Posterior cingulate gyrus (tissue), 11 donors: ENCODE measurements at regions not wholly inside any gene's neighbourhood (a gene's known extent, or its start where the extent isn't known, plus 50 kb on each side); places are given as distances from the start of the nearest gene placed in this dataset.
"Not testable (repeated sequence)": the region's sequence is repeated elsewhere in the genome, so short reads cannot be mapped to it uniquely, and the experiment has no call there.

Source experiments
- DNase-seq, 10 donors: peaks; one replicate each; pipeline versions ENCODE4 v3.0.0 to v3.0.0-alpha.2; 2020 to 2021; ENCODE audit warnings: mixed read lengths in 3 of 10
- intact Hi-C: fragments of 100-400 bp; cut with DNase I; formaldehyde crosslinking; loops from one replicate; pipeline ENCODE4 v1.15.1; 2023

DNA sequence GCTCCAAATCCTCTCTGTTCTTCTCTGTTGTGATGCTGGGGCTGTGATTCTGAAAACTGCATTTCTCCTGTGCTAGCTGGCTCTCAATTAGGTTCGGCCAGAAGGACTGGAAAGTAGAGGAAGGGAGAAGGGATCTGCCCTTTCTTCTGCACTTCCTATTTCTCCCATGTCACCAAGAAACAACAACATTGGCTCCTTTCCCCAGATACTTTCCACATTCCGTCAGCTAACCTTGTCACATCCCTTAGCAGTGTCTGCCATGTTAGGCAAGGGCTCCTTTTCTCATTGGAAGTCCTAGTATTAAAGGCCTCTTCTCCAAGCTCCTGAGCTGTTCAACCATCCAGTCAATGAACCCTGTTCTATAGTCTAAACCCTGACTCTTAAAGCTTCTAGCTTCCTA, 171.1 kb downstream of the ZNF621 start:
- intact Hi-C loops = loop anchor here (10.0 kb wide), 1 partner anchor 111 kb away; no protein-coding TSS in a partner anchor
- DNase-seq = no peak

DNA sequence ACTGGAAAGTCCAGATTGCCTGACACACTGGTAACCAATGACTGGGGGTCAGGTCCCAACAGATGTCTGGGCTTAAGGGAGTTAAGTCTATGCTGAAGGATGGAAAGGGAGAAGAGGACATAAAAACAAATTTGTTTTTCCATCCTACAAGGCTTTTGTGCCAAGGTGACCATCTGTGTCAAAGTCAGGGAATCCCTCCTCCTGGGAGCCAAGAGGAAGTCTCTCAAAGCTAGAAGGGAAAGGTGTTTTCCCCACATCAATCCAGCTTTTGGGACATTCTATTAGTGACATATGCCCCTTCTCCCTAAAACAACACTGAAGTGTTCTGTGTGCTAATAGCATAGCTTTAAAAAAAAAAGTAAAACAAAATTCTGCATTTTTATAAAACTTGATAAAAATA, 173.9 kb downstream of the ZNF621 start:
- DNase-seq = not testable (repeated sequence)
- intact Hi-C loops = loop anchor here (10.0 kb wide), 1 partner anchor 114 kb away; no protein-coding TSS in a partner anchor

DNA sequence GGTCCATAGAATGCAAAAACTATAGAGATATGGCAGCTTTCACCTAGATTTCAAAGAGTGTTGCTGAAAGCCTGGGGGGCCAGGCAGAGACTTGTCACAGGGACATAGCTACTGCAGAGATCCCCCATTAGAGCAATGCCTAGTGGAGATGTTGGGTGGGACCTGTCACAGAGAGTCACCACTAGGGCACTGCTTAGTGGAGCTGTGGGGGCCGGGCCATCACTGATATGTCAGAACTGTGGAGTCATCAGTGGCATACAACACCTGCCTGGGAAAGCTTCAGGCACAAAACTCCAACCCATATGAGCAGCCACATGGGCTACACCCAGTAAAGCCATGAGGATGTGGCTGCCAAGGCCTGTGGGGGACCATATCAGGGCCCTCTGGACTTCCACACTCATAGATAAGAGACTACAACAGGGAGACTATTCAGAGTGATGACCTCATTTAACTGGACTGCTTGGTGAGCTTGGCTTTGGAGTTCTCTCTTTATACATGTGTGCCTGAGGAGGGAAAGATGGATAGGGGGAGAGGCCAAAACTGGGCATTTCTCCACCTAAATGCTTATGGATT, 176.3 kb downstream of the ZNF621 start:
- intact Hi-C loops = no loop called here
- no peak for DNase-seq

DNA sequence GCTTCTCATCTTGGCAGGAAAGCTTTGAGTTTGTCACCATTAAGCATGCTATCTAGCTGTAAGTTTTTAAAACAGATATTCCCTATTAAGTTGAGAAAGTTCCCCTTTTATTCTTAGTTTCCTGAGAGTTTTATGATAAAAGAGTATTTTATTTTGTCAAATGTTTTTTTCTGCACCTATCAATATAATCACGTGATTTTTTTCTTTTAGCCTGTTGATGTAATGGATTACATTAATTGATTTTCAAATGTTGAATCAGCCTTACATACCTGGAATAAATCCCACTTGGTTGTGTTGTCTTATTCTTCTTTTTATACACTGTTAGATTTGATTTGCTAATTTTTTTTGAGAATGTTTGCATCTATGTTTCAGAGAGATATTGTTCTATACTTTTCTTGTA, 179.5 kb downstream of the ZNF621 start:
- no peak for DNase-seq
- intact Hi-C loops = no loop called here

DNA sequence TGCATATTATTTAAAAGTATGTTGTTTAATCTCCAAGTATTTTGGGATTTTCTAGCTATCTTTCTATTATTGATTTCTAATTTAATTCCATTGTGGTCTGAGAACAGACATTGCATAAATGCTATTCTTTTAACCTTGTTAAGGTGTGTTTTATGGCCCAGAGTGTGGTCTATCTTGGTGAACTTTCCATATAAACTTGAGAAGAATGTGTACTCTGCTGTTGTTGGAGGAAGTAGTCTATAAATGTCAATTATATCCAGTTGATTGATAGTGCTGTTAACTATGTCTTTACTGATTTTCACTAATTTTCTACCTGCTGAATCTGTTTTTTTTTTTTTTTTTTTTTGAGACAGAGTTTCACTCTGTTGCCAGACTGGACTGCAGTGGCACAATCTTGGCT, 180.9 kb downstream of the ZNF621 start:
- intact Hi-C loops = no loop called here
- no peak for DNase-seq

DNA sequence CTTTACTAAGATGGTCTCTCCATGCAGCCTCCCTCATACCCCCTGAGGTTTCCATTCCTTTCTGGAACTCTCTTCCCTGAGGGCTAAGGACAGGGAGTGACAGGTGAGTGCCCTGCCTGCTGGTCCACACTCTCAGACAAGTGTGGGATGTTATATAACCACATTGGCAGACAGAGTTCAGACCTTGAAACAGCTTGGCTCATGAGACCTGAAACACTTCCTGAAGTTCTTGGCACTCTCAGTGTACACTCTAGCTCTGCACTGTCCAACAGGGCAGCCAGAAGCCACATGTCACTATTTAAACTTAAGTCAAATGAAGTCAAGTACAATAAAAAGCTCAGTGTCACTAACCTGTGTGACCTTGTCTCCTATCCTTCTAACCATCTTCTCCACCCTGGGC, 188.5 kb downstream of the ZNF621 start:
- DNase-seq = no peak
- intact Hi-C loops = no loop called here

DNA sequence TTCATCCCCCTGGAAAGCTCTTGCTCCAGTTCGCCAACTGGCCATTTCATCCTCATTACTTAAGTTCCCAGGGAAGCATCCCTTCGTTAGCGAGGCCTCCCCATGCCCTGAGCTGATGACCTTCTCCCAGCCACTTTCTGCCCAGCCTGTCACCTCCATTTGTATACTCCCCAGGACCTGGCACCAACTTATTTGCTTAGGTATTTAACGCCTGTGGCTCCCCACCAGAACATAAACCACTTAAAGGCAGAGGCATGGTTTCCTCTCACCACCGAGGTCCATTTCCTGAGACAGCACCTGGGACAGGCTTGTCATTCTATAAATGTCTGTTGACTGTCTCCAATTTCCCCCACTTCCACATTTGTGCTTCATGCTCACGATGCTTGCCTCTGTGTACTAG, 189.0 kb downstream of the ZNF621 start:
- intact Hi-C loops = no loop called here
- DNase-seq = no peak

DNA sequence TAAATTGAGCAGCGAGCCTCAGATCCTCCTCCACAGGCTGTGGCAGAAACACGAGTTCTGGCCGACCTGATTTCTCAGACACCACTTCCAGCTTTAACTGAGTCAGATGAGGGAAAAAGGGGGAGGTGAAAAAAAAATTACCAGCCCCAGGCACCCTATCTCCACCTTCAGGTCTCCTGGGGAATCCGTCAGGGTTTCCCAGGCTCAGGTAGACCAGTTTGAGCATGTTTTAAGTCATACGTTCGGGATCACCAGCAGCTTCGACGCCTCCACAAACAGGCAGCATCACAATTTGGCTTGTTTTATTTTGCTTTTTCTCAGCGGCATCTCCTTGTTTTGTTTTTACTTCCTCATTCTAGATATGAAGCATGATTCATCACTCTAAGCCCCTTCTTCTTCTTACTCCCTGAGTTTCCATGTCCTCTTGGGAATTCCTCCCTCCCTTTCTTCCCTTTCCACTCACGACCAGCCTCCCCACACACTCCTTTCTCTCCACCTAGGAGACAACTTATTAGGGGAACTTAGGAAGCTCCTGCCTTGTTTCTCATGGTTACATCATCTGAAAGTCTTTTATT, 190.1 kb downstream of the ZNF621 start:
- intact Hi-C loops = no loop called here
- no peak for DNase-seq

DNA sequence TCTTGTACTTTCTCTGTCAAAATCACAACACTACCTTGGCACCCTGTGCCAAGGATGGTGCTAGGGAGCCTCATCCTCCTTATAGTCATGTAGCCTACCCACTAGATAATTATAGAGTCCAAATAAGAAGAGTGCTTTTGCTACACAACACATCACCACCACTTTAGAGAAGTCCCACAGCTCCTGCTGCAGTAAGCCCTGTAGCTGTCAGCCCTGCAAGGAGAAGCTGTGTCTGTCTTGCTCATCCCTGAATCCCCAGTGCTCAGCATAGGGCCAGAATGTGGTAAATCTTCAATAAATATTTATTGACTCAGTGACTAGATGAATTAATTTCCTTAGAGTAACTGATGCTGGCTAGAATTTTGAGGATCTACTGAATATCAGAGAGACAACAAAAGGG, 190.8 kb downstream of the ZNF621 start:
- DNase-seq = no peak
- intact Hi-C loops = no loop called here

DNA sequence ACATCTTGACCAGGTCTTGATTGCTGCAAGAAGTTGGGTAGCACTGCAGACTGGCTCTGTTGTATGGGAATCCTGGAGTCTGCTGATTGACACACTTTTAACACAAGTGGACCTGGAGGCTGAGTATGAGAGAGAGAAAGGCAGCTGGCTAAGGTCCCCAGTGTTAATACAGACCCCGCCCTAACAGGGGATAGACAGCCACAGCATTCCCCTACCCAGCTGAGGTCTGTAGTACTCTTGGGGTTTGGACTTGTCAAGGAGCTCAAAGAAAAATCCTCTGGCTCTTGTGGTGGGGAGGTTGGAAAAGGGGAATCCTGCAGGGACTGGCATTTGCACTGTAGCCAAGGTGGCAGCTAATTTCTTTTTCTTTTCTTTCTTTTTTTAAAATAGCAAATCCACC, 192.7 kb downstream of the ZNF621 start:
- DNase-seq = no peak

DNA sequence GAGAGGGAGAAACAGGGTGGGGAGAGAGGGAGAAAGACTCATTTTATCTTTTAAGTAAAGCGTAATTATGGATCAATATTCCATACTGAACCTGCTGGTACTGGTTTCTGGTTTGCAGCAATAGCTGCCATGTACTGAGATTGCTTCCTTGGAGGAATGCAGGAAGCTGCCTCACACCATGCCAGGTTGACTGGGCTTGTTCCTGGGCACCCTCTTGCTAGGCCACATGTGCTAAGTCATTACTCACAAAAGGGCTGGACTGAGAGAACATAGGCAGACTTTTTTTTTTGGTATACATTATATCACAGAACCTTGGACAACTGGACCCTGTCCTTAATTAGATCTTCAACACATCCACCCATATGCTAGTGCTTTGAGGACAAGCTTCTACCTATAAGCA, 193.4 kb downstream of the ZNF621 start:
- DNase-seq = no peak
- intact Hi-C loops = no loop called here

More for the DNA sequence above, 192.7 kb downstream of the ZNF621 start:
- intact Hi-C loops = no loop called here

DNA sequence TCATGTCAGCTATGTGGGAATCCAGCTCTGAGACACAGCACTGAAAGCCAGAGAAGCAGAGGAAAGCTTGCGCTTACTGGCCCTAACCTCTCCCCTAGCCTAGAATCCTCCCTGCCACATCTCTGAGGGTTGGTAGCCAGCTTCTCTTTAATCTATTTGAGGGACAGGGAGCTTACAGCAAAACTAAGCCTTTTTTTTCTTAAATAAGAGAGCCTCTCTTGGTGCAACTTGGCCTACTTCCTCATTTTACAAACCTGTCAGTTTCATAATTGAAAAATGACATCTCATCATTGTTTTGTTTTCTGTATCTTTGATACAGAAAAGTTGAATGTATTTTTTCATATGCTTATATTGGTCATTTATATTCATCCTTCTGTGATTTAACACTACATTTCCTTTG, 193.9 kb downstream of the ZNF621 start:
- intact Hi-C loops = no loop called here
- no peak for DNase-seq

DNA sequence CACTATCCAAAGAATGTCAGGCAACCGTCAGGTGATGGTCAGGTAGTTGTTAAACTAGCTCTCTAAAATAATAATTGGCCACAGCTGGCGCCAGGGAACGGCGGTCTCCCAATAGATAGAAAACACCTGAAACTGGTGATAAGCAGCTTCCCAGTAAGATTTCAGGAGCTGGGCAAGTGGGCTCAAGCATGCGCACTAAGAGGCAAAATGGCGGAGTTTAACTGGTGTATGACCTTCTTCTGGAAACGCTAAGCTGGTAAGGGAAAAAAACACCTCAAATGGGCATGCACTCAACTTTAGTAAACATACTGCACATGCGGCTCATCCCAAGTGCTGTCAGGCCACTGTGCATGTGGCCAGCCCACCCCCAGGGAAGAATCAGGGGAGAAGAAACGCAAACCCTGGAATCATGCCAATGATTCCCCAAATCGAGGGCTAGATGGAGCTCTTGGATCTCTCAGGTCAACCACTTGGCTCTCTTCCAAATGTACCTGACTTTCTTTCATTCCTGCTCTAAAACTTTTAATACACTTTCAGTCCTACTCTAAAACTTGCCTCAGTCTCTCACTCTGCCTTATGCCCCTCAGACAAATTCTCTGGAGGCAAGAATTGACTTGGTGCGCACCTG, 195.0 kb downstream of the ZNF621 start:
- intact Hi-C loops = no loop called here

DNA sequence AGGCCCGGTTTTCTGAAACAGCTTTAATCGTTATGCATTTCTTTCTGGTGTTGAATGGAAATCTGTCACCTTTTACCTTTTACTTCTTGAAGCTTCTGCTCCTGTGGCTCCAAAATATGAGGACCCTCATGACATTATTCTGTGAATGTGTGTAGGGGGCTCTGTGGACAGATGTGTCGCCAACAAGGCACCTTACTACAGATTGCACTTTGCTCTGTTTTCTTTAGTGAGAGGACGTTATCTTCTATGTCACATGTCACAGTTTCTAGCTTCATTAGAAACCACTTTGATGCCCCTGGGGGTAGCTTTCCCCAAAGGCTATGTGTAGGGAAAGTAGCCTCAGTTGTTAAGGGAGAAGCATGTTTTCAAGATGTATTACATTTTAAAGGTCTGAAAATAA, 195.6 kb downstream of the ZNF621 start:
- intact Hi-C loops = no loop called here
- DNase-seq = no peak

More for the DNA sequence above, 195.0 kb downstream of the ZNF621 start:
- no peak for DNase-seq

DNA sequence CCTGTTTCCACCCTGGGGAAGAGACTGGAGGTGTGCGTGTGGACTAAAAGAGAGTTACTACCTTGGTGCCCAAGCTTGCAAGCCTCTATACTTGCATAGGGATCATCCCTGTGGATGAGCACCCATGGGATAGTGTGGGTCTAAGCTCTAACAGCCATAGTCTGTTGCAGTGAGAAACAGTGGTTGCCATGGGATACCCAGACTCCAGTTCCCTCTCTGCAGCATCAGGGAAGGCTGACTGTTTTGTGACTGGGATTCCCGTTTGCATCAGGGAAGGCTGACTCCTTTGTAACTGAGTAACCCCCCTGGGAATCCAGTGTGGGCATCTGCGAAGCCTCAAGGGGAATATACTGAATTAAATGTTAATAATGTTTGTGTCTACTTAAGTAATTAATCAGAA, 196.1 kb downstream of the ZNF621 start:
- intact Hi-C loops = no loop called here
- no peak for DNase-seq

DNA sequence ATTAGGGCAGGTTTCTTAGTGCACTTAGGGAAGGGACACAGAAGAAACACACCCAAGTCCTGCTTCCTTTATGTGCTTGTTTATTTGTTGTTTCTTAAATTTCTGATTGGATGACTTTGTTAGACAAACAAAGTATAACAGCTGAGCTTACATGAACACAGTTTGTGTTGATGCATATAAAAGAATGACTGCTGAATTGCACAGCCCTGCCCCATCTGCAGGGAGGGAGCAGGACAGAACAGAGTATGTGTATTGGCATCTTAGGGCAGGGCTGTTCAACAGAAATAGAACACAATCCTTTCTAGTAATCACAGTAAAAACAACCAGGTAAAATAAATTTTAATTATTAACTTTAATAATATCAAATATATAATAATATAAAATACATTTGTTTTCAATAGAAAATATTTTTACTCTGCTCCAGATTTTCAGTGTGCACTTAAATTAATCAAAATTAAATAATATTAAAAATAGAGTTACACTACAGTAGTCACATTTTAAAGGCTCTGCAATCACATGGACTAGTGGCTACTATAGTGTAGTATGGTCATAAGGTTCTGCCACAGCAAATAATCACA, 198.4 kb downstream of the ZNF621 start:
- intact Hi-C loops = no loop called here
- no peak for DNase-seq

DNA sequence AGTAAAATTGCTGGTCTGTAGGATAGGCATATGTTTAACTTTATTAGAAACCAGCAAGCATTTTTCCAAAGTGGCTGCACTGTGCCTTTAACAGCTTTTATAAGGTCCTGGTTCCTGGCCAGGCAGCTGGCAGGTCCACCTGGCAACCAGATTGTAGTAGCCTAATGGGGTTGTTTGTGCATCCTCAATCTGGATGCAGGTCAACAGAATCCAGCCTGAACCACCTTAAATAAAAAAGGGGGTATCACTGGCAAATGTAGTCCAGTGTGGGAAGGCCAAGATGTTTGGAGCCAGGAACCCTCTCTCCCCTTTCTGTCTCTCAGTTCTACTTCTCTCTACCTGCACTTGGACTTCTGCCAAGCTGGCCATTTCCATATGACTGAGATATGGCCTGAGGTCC, 200.3 kb downstream of the ZNF621 start:
- intact Hi-C loops = no loop called here
- DNase-seq = no peak

DNA sequence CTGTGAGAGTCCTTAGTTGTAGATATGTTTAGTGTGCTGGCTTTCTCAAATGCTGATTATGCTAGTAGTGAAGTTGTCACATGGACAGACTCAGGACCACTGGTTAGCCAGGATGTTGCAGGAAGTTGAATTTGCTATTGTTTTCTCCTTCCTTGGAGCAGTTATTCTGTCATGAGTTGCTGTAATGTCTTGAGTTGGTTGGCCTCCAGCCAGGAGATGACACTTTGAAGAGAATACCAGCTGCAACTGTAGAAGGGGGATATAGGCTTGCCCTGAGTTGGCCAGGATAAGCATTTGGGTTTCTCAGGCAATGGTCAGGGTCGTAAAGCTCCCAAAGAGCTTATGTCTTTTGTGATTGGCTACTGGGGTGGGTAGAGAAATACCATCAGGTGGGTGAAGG, 206.7 kb downstream of the ZNF621 start:
- DNase-seq = no peak
- intact Hi-C loops = no loop called here

DNA sequence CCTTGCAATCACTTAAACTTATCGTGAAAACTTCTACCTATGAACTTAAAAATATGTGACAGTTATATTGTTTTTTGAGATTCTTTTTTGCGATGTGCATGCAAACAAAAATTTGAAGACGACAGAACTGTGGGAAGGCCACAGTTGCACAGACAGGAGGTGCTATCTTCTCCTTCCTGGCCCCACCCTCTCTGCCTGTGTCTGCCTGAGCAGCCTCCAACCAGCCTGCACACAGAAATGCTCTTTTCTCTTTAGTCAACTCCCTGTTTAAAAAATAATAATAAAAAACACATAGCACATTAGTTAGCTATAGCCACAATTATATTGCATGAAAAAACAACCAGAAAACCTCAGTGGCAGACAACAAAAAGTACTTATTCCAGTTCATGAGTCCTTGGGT, 212.2 kb downstream of the ZNF621 start:
- DNase-seq = no peak
- intact Hi-C loops = no loop called here

DNA sequence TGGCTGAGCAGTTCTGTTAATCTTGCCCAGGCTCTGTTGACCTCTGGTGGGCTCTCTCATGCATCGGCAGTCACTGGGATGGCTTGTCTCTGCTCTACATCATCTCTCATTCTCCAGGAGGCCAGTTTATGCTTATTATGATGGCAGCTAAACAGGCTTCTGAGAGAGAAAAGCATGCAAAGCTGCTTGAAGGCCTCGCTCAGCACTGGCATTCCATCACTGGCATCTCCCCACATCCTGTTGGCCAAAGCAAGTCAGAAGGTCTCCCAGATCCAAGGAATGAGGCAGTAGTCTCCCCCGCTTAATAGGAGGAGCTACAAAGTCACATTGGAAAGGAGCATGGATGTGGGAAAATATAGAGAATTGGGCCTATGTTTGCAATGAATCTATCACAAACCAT, 212.6 kb downstream of the ZNF621 start:
- no peak for DNase-seq
- intact Hi-C loops = no loop called here

DNA sequence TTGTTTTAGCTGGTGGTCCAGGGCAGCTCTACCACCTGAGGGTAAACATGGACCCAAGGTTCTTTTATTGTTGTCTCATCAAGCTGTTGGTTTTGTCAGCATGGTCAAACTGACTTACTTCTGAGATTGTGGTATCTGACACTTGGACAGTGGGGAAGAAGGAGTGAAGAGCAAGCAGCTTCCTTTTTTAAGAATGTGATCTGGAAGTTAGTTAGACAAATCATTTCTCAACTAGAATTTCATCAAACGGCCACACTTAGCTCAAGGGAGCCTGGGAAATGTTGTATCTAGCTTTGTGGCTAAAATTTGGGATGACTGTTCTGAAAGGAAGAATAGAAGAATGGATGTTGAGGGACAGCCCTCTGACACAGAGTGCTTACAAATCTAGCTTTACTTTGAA, 215.2 kb downstream of the ZNF621 start:
- no peak for DNase-seq
- intact Hi-C loops = no loop called here

DNA sequence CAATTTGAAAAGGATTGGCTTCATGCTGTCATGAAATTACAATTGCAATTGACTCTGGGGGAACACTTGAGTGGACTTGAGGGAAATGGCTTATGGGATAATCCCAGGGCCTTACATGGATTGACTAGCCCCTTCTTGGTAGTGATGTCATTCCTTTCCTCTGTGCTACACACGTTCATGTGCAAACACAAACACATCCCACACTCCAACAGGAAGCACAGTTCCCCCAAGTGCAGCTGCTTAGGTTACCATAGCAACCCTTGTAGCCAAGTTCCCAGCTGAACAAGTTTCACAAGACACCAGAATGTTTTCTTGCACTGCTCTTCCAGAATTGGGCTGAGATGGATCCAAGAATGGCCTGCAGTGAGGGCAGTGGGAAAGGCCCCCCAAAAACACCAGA, 217.0 kb downstream of the ZNF621 start:
- intact Hi-C loops = no loop called here
- peak in 7 of 10 donors; percentile 17 to 84 (median 55) for DNase-seq
